H9 (cell line): ENCODE measurements at regions not wholly inside any gene's neighbourhood (a gene's known extent, or its start where the extent isn't known, plus 50 kb on each side); places are given as distances from the start of the nearest gene placed in this dataset.

Experiments used
- DNase-seq: peaks from one replicate; pipeline ENCODE4 v3.0.0-alpha.2; 2017
- H2AFZ ChIP-seq: one replicate; pipeline ENCODE4 v1.6.1; 2013; ENCODE audit warnings: mild to moderate bottlenecking, low read length, control low read depth, moderate library complexity
- H2AK5ac ChIP-seq: 2 replicates; pipeline ENCODE4 v1.6.1; 2013; ENCODE audit warnings: low read length, control low read depth, mixed read lengths; ENCODE audit not compliant: insufficient read length
- H2BK120ac ChIP-seq: one replicate; pipeline ENCODE4 v1.6.1; 2013; ENCODE audit warnings: low read depth, mild to moderate bottlenecking, low read length, control low read depth, inconsistent platforms; ENCODE audit not compliant: poor library complexity, severe bottlenecking
- H2BK12ac ChIP-seq: 2 replicates; pipeline ENCODE4 v1.6.1; 2013; ENCODE audit warnings: low read length, control low read depth, mixed read lengths, low read depth; ENCODE audit not compliant: insufficient read length
- H2BK15ac ChIP-seq: 2 replicates; pipeline ENCODE4 v1.6.1; 2013; ENCODE audit warnings: low read depth, low read length, control low read depth
- H2BK20ac ChIP-seq: one replicate; pipeline ENCODE4 v1.6.1; 2013; ENCODE audit warnings: low read depth, mild to moderate bottlenecking, low read length, control low read depth, inconsistent platforms; ENCODE audit not compliant: poor library complexity, severe bottlenecking
- H2BK5ac ChIP-seq: 2 replicates; pipeline ENCODE4 v1.6.1; 2013; ENCODE audit warnings: low read length, control low read depth, mixed read lengths; ENCODE audit not compliant: insufficient read length
- H3K14ac ChIP-seq: 2 replicates; pipeline ENCODE4 v1.6.1; 2013; ENCODE audit warnings: low read length, control low read depth; ENCODE audit not compliant: insufficient read depth
- H3K18ac ChIP-seq: 2 replicates; pipeline ENCODE4 v1.6.1; 2013; ENCODE audit warnings: low read depth, mild to moderate bottlenecking, mixed read lengths, low read length, control low read depth; ENCODE audit not compliant: insufficient read length
- H3K23ac ChIP-seq: 2 replicates; pipeline ENCODE4 v1.6.1; 2013; ENCODE audit warnings: low read length, control low read depth, mixed read lengths, low read depth; ENCODE audit not compliant: insufficient read length
- H3K23me2 ChIP-seq: 2 replicates; pipeline ENCODE4 v1.6.1; 2013; ENCODE audit warnings: low read depth, mild to moderate bottlenecking, mixed read lengths, low read length, control low read depth; ENCODE audit not compliant: insufficient read length, poor library complexity, severe bottlenecking
- H3K27ac ChIP-seq: 2 replicates; pipeline ENCODE4 v1.5.1; 2013; ENCODE audit warnings: low read length, control low read depth, mixed read lengths, low read depth; ENCODE audit not compliant: insufficient read length
- H3K27me3 ChIP-seq: 2 replicates; pipeline ENCODE4 v1.6.1; 2013; ENCODE audit warnings: low read length, control low read depth, inconsistent platforms; ENCODE audit not compliant: insufficient read depth
- H3K4ac ChIP-seq: 2 replicates; pipeline ENCODE4 v1.6.1; 2013; ENCODE audit warnings: low read depth, mild to moderate bottlenecking, control low read depth, inconsistent platforms, low read length, moderate library complexity
- H3K4me1 ChIP-seq: 2 replicates; pipeline ENCODE4 v1.6.1; 2013; ENCODE audit warnings: low read length, control low read depth, inconsistent platforms; ENCODE audit not compliant: insufficient read depth
- H3K4me2 ChIP-seq: 2 replicates; pipeline ENCODE4 v1.6.1; 2013; ENCODE audit warnings: low read length, control low read depth, mixed read lengths; ENCODE audit not compliant: insufficient read length, insufficient read depth
- H3K56ac ChIP-seq: 2 replicates; pipeline ENCODE4 v1.6.1; 2013; ENCODE audit warnings: low read depth, mild to moderate bottlenecking, mixed read lengths, low read length, control low read depth; ENCODE audit not compliant: insufficient read length
- H3K79me1 ChIP-seq: 2 replicates; pipeline ENCODE4 v1.6.1; 2013; ENCODE audit warnings: low read depth, mild to moderate bottlenecking, moderate library complexity, low read length, control low read depth, inconsistent platforms; ENCODE audit not compliant: insufficient read depth, poor library complexity, severe bottlenecking
- H3K79me2 ChIP-seq: 2 replicates; pipeline ENCODE4 v1.6.1; 2013; ENCODE audit warnings: low read length, control low read depth, inconsistent platforms; ENCODE audit not compliant: insufficient read depth
- H3K9ac ChIP-seq: 2 replicates; pipeline ENCODE4 v1.6.1; 2013; ENCODE audit warnings: low read length, control low read depth, mixed read lengths; ENCODE audit not compliant: insufficient read length; ENCODE audit errors: extremely low read depth
- H3K9me3 ChIP-seq: one replicate; pipeline ENCODE4 v1.6.1; 2013; ENCODE audit warnings: low read depth, low read length, inconsistent platforms; ENCODE audit not compliant: control insufficient read depth
- H3T11ph ChIP-seq: one replicate; pipeline ENCODE4 v1.6.1; 2013; ENCODE audit warnings: mild to moderate bottlenecking, low read length, control low read depth, inconsistent platforms
- H4K20me1 ChIP-seq: one replicate; pipeline ENCODE4 v1.6.1; 2013; ENCODE audit not compliant: control insufficient read depth, insufficient read length, insufficient read depth
- H4K5ac ChIP-seq: 2 replicates; pipeline ENCODE4 v1.6.1; 2013; ENCODE audit warnings: low read depth, mild to moderate bottlenecking, mixed read lengths, low read length, control low read depth; ENCODE audit not compliant: insufficient read length
- H4K8ac ChIP-seq: replicated peaks from 2 replicates; pipeline ENCODE4 v1.6.1; 2013; ENCODE audit warnings: low read length, control low read depth, mixed read lengths, low read depth; ENCODE audit not compliant: insufficient read length
- H4K91ac ChIP-seq: 2 replicates; pipeline ENCODE4 v1.6.1; 2013; ENCODE audit warnings: low read depth, mild to moderate bottlenecking, moderate library complexity, mixed read lengths, low read length, control low read depth; ENCODE audit not compliant: insufficient read length
- H3K27ac Mint-ChIP-seq, 3 experiments: 2 replicates in 2 of 3; 3 replicates in 1 of 3; pipeline ENCODE4 v1.8.0; 2020 to 2021; ENCODE audit warnings: mixed read lengths in 3 of 3, mild to moderate bottlenecking in 1 of 3, moderate library complexity in 1 of 3
- H3K27me3 Mint-ChIP-seq: 2 replicates; pipeline ENCODE4 v1.8.0; 2021; ENCODE audit warnings: low read depth, mild to moderate bottlenecking, moderate library complexity, mixed read lengths
- H3K36me3 Mint-ChIP-seq, 3 experiments: 2 replicates in 2 of 3; 3 replicates in 1 of 3; pipeline ENCODE4 v1.8.0; 2020 to 2021; ENCODE audit warnings: low read depth in 3 of 3, mixed read lengths in 3 of 3; ENCODE audit not compliant: insufficient read depth in 1 of 3
- H3K4me1 Mint-ChIP-seq, 2 experiments: 2 replicates each; pipeline ENCODE4 v1.8.0; 2020; ENCODE audit warnings: mixed read lengths in 2 of 2
- H3K4me3 Mint-ChIP-seq, 2 experiments: 2 replicates in 1 of 2; 3 replicates in 1 of 2; pipeline ENCODE4 v1.8.0; 2020 to 2021; ENCODE audit warnings: mild to moderate bottlenecking in 2 of 2, mixed read lengths in 2 of 2, moderate library complexity in 1 of 2
- H3K9me3 Mint-ChIP-seq, 2 experiments: 2 replicates in 1 of 2; 3 replicates in 1 of 2; pipeline ENCODE4 v1.8.0; 2020; ENCODE audit warnings: mild to moderate bottlenecking in 2 of 2, mixed read lengths in 2 of 2, moderate library complexity in 1 of 2
- CTCF ChIP-seq: fragments of 200-600 bp; sonication (generic); conservative IDR thresholded peaks from 3 replicates; pipeline ENCODE4 v1.8.0; 2021; ENCODE audit warnings: antibody characterized with exemption, mild to moderate bottlenecking
- WGBS: extraction: QIAGEN DNeasy Blood & Tissue Kit; methylation state at CpG from one replicate; pipeline ENCODE4 v1.1.7; 2013; ENCODE audit warnings: missing lambda C conversion rate, low lambda C conversion rate, mixed read lengths; ENCODE audit not compliant: insufficient read length; ENCODE audit errors: extremely low coverage; 5-methylcytosine and 5-hydroxymethylcytosine counted together

- no peak overlapping the region for H3K4me3 Mint-ChIP-seq
- no peaks in the 10 kb centered on the region; the same call in 1 of the 2 replicates for H3K4me1 ChIP-seq
- H3K27me3 ChIP-seq = no peaks in the 10 kb centered on the region
- H2AFZ ChIP-seq = no peak overlapping the region
- no peak overlapping the region for H4K5ac ChIP-seq
- no CpG with 5 or more reads among the region's 2 CpGs for WGBS
- no peak for TF ChIP-seq CTCF
- H3K27ac ChIP-seq = no peak overlapping the region
- DNase-seq = no peak
- H3K14ac ChIP-seq = no peak overlapping the region
- H3T11ph ChIP-seq = no peak overlapping the region
- no peak overlapping the region for H3K56ac ChIP-seq
- H2BK20ac ChIP-seq = no peak overlapping the region
- H3K4me1 Mint-ChIP-seq = peaks cover 5 to 11% of the 10 kb centered on the region in 2 experiments
- no peak overlapping the region for H2BK12ac ChIP-seq
- no peak overlapping the region for H3K18ac ChIP-seq
- H2BK5ac ChIP-seq = no peak overlapping the region
- H3K36me3 Mint-ChIP-seq = peaks cover 11 to 19% (median 14%) of the 10 kb centered on the region in 3 experiments
- H3K79me1 ChIP-seq = no peaks in the 10 kb centered on the region
- no peak overlapping the region for H3K9ac ChIP-seq
- H2AK5ac ChIP-seq = no peak overlapping the region
- H4K20me1 ChIP-seq = no peaks in the 10 kb centered on the region
- no peak overlapping the region for H4K8ac ChIP-seq
- H3K27me3 Mint-ChIP-seq = no peaks in the 10 kb centered on the region
- no peak overlapping the region for H3K4ac ChIP-seq
- no peak overlapping the region for H2BK120ac ChIP-seq
- H4K91ac ChIP-seq = no peak overlapping the region
- no peaks in the 10 kb centered on the region for H3K9me3 ChIP-seq
- H3K23me2 ChIP-seq = no peaks in the 10 kb centered on the region
- no peaks in the 10 kb centered on the region for H3K79me2 ChIP-seq
- H3K27ac Mint-ChIP-seq = no peak overlapping the region
- no peak overlapping the region for H3K4me2 ChIP-seq
- H2BK15ac ChIP-seq = no peak overlapping the region
- H3K9me3 Mint-ChIP-seq = peaks cover 9 to 12% of the 10 kb centered on the region in 2 experiments
- H3K23ac ChIP-seq = no peak overlapping the region
Observed at GRCh38 chr10:21184984-21185383, 287.9 kb upstream of the NEBL start.
